Gastroesophageal sphincter (tissue), 3 donors: ENCODE measurements at regions not wholly inside any gene's neighbourhood (a gene's known extent, or its start where the extent isn't known, plus 50 kb on each side); places are given as distances from the start of the nearest gene placed in this dataset.

Experiments
- CTCF ChIP-seq, 4 experiments: fragments of 200-600 bp in 2 of 4; fragments of 450-650 bp in 2 of 4; sonication (generic) in 1 of 4; IDR thresholded peaks; one replicate each; pipeline ENCODE4 v1.5.1; 2017 to 2019; ENCODE audit warnings: antibody characterized with exemption in 4 of 4, mild to moderate bottlenecking in 2 of 4, moderate library complexity in 2 of 4
- POLR2A ChIP-seq, 2 donors: fragments of 450-650 bp; IDR thresholded peaks; one replicate each; pipeline ENCODE4 v1.6.1; 2017; ENCODE audit warnings: antibody characterized with exemption in 2 of 2, mild to moderate bottlenecking in 2 of 2, moderate library complexity in 1 of 2
- POLR2AphosphoS5 ChIP-seq: sonication (generic); formaldehyde crosslinking; IDR thresholded peaks from one replicate; pipeline ENCODE4 v1.6.1; 2017; ENCODE audit warnings: antibody characterized with exemption

GRCh38 chr4:62928483-62928882 is 1480.8 kb downstream of the TECRL start:
- TF ChIP-seq CTCF (IDR thresholded peaks at IDR 0.05) (no peak), POLR2A (IDR thresholded peaks at IDR 0.05) (no peak), POLR2AphosphoS5 (no peak)
